SJCRH30 (cell line): ENCODE measurements at regions not wholly inside any gene's neighbourhood (a gene's known extent, or its start where the extent isn't known, plus 50 kb on each side); places are given as distances from the start of the nearest gene placed in this dataset.

Experiments used
- DNase-seq, 2 experiments: peaks; one replicate each; pipeline ENCODE4 v3.0.0-alpha.2; 2015 to 2020
- H3K27ac ChIP-seq: fragments of 250-450 bp; sonication (Bioruptor Pico); 2 replicates; pipeline ENCODE4 v1.5.1; 2020; ENCODE audit warnings: mild to moderate bottlenecking, moderate library complexity
- H3K27me3 ChIP-seq: fragments of 250-450 bp; sonication (Bioruptor Pico); 2 replicates; pipeline ENCODE4 v1.5.1; 2020; ENCODE audit warnings: mild to moderate bottlenecking, moderate library complexity
- H3K36me3 ChIP-seq: fragments of 250-450 bp; sonication (Bioruptor Pico); 2 replicates; pipeline ENCODE4 v1.5.1; 2020; ENCODE audit warnings: mild to moderate bottlenecking, moderate library complexity
- H3K4me1 ChIP-seq: fragments of 250-450 bp; sonication (Bioruptor Pico); 2 replicates; pipeline ENCODE4 v1.5.1; 2020; ENCODE audit warnings: mild to moderate bottlenecking, moderate library complexity
- H3K4me3 ChIP-seq: fragments of 250-450 bp; sonication (Bioruptor Pico); 2 replicates; pipeline ENCODE4 v1.5.1; 2020; ENCODE audit warnings: mild to moderate bottlenecking, moderate library complexity
- H3K9me3 ChIP-seq: fragments of 250-450 bp; sonication (Bioruptor Pico); replicated peaks from 2 replicates; pipeline ENCODE4 v1.5.1; 2020; ENCODE audit warnings: mild to moderate bottlenecking, moderate library complexity

DNA sequence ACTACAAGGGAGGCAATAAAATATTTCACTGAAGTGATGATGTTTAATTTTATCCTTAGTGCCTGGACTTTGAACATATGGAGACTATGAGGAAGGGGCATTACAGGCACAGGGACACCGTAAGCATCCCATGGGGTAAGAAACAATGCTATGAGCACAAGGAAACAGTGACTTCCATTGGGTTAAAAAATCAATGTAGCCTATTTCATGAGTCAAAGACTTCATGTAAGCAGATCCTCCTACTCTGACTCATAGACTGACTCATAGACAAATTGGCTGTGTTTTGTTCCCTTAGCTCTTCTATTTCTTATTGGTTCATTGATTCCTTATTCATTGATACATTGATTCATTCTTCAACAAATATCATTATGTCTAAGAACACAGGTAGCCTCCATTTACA lies 351.0 kb downstream of the PRELID2 start:
- H3K36me3 ChIP-seq, result no peaks in the 10 kb centered on the region
- no peaks in the 10 kb centered on the region for H3K4me1 ChIP-seq
- no peaks in the 10 kb centered on the region for H3K9me3 ChIP-seq
- DNase-seq, result no peak
- no peaks in the 10 kb centered on the region for H3K27me3 ChIP-seq
- H3K4me3 ChIP-seq, result no peak overlapping the region
- no peak overlapping the region for H3K27ac ChIP-seq

DNA sequence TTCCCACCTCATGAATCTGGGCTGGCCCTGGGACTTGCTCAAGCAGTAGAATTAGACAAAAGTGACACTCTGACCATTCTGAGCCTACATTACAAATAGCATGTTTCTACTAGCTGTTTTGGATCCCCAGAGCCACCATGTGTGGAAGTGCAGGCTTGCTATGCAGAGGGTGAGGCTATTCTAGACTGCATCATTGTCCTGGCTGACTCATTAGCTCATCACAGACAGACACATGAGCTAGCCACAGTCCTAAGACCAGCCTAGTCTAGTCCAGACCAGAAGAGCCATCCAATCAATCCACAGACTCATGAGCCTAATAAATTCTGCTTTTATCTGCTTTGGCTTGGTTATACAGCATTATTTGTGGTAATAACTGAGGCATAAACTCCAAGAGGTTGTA lies 351.9 kb downstream of the PRELID2 start:
- H3K4me3 ChIP-seq, result no peak overlapping the region
- no peak overlapping the region for H3K27ac ChIP-seq
- peak in 1 of 2 experiments; percentile 9 for DNase-seq
- H3K27me3 ChIP-seq, result no peaks in the 10 kb centered on the region
- H3K9me3 ChIP-seq, result no peaks in the 10 kb centered on the region
- H3K36me3 ChIP-seq, result no peaks in the 10 kb centered on the region
- no peaks in the 10 kb centered on the region for H3K4me1 ChIP-seq

DNA sequence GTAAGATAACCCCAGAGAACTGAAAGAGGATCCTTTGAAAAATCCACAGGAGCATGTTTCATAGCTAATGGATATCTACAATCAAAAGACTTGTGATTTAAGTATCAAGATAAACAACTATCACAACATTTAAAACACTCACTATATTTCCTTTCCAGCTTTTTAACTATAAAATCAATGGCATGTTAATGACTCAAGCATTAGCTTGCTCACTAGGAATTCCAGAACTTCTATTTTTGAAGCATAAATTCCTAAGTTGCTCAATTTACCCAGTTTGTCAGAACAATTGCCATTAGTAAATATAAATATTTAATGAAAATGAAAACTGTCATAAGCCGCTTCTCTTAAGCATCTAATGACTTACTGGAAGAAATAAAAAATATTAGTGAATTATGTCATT lies 355.3 kb downstream of the PRELID2 start:
- DNase-seq, result no peak
- H3K36me3 ChIP-seq, result no peaks in the 10 kb centered on the region
- H3K27ac ChIP-seq, result no peak overlapping the region
- H3K9me3 ChIP-seq, result no peaks in the 10 kb centered on the region
- H3K4me1 ChIP-seq, result no peaks in the 10 kb centered on the region
- H3K27me3 ChIP-seq, result no peaks in the 10 kb centered on the region
- H3K4me3 ChIP-seq, result no peak overlapping the region

DNA sequence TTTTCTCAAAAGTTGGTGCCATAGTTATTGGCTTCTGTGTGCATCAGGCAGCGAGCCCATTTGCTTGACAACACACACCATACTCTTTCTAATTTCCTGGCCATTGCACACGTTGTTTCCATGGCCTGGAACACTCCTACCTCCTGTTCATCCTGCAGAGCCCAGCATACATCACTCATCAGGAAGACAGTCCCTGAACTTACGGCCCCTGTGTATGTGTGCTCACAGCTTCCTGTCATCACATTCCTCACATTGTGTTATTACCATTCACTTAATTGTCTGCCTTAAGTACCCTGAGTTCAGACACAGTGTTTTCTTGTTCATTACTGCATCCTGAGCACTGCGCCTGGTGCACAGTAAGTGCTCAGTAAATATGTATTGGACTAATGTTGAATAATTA lies 355.9 kb downstream of the PRELID2 start:
- Histone ChIP-seq H3K4me3 (no peak overlapping the region), H3K27me3 (no peaks in the 10 kb centered on the region), H3K27ac (no peak overlapping the region), H3K36me3 (no peaks in the 10 kb centered on the region), H3K4me1 (no peaks in the 10 kb centered on the region), H3K9me3 (no peaks in the 10 kb centered on the region)
- no peak for DNase-seq

DNA sequence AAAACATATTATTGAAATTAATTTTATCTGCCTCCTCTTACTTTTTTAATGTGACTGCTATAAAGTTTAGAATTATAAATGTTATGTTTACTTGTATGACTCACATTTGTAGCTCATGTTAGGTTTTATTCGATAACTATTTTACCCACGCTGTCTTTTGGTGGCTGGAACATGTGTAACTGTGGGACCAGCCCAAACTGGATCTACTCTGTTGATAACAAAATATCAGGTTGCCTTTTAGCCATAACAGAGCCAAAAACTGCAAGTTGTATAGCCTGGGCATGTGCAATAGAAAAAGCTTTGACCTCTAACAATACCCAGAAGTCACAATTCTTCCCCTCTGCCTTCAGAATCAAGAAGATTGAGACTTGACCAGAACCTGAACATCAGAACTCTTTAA lies 356.5 kb downstream of the PRELID2 start:
- H3K4me3 ChIP-seq, result no peak overlapping the region
- H3K27ac ChIP-seq, result no peak overlapping the region
- H3K27me3 ChIP-seq, result no peaks in the 10 kb centered on the region
- no peaks in the 10 kb centered on the region for H3K9me3 ChIP-seq
- H3K4me1 ChIP-seq, result no peaks in the 10 kb centered on the region
- no peaks in the 10 kb centered on the region for H3K36me3 ChIP-seq
- no peak for DNase-seq

DNA sequence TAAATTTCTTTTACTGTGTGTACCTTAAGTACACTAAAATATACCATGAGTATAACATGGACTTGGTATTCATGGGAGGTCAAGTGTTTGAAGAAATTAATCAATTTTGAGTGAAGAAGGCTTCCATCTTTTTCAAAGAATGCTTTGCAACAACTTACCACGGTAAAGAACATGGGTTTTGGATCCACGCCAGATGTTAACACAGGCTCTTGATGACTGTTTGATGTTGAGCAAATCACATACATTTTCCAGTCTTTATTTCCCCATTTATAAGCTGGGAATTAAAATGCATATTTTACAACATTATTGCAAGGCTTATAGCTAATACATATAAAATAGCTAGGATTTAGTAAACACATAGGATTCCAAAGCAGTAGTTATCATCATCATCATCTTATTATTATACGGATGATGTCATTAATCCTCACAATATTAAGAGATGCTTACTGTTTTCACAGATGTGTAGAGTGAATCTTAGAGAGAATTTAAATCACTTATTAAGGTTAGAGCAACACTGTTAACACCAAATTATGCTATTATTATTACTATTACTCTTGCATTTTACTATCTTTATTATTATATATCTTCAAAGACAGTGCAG lies 362.0 kb downstream of the PRELID2 start:
- Histone ChIP-seq H3K36me3 (no peaks in the 10 kb centered on the region), H3K27me3 (no peaks in the 10 kb centered on the region), H3K9me3 (no peaks in the 10 kb centered on the region), H3K4me1 (no peaks in the 10 kb centered on the region), H3K4me3 (no peak overlapping the region), H3K27ac (no peak overlapping the region)
- DNase-seq, result no peak

DNA sequence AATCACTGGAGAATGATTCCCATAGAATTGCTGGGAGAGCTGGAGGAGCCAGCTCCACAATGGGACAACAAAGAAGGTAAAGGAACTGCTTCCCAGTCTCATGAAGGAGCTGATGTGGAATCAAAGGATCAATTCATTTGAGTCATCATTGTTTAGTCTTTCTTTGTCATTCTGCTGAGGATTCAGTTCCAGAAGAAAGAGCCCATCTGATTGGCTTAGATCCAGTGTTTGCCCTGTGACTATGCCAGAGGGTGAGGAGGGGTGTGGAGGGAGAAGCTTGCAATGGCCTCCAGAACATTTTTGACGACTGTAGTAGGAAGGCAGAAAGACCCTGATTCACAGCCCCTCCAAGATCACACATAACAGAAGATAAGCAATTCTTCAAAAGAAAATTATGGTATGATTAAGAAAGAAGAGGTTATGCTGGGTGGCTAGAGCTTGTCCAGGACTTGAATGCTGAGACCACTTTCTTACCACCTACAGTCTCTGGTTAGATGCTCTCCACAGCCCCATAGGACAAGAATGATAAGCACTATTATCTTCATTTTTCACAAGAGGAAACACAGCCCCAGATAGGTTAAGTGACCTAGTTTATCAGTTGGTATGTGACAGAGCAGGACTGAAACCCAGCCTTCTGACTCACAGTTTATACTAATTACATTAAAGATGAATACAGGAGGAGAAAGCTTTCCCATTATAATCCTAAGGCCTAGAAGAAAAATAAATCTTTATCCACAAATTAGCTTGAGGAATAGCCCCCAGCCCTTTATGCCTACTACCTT lies 363.1 kb downstream of the PRELID2 start:
- H3K27ac ChIP-seq, result no peak overlapping the region
- no peaks in the 10 kb centered on the region for H3K36me3 ChIP-seq
- no peaks in the 10 kb centered on the region for H3K9me3 ChIP-seq
- no peaks in the 10 kb centered on the region for H3K4me1 ChIP-seq
- H3K4me3 ChIP-seq, result no peak overlapping the region
- H3K27me3 ChIP-seq, result no peaks in the 10 kb centered on the region
- no peak for DNase-seq

DNA sequence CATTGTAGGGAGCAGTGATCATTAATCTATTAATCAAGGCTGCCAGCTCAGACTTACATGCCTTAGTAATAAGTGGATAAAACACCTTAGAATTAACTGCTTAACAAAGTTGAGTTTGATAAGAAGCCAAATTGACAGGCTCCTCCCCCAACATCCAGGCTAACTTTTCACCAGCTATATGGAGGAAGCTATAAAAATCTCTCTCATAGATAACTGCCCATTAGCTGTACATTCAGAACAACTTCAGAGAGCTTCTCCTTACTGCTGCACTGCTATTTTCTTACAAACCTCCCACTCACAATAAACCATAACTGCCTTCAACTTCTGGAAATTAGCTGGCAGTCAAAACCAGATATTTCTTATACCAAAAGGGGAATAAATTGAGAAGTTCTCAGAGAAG lies 364.1 kb downstream of the PRELID2 start:
- no peak overlapping the region for H3K4me3 ChIP-seq
- H3K4me1 ChIP-seq, result no peaks in the 10 kb centered on the region
- no peaks in the 10 kb centered on the region for H3K27me3 ChIP-seq
- H3K27ac ChIP-seq, result no peak overlapping the region
- no peaks in the 10 kb centered on the region for H3K9me3 ChIP-seq
- no peaks in the 10 kb centered on the region for H3K36me3 ChIP-seq
- no peak for DNase-seq

DNA sequence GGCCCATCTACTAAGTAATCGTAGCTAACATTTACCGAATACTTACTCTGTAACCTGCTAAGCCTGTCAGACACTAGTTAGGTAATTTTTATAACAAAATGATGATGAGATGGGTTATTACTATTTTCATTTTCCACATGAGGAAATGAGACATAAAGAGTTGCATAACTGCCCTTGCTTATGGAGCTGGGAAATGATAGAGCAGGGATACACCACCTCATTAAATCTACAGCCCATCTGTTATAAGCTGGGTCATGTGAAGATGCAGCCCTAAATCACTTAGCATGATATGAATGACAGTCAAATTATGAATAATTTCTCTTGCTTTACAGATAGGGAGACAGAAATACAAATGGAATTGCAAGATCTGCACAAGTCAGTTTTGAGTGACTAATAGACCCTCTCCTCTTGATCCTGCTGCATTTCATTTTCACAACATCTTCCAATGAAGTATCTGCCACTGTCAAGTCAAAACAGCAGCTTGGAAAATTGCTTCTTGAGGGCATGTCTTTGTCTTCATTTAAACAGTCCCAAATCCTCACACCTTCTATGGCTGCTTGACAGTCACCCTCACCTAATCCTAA lies 364.7 kb downstream of the PRELID2 start:
- no peaks in the 10 kb centered on the region for H3K4me1 ChIP-seq
- no peaks in the 10 kb centered on the region for H3K36me3 ChIP-seq
- no peak for DNase-seq
- H3K9me3 ChIP-seq, result no peaks in the 10 kb centered on the region
- H3K27me3 ChIP-seq, result no peaks in the 10 kb centered on the region
- H3K27ac ChIP-seq, result no peak overlapping the region
- no peak overlapping the region for H3K4me3 ChIP-seq

DNA sequence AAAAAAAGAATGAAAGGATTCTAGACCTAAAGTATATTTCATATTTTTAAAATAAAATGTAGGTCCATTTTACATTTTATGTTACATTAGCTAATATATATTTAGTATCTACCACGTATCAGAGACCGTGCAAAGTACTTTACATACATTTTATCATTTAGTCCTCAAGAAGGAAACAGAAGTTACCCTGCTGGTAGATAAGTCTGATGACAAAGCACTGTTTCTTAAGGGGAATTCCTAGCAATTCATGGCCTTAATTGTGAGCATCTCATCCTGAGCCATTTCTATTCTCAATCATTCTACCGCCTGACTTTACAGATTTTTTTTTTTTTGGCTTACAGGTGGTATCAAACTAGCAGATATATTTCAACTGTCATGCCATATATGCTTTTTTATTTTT lies 367.7 kb downstream of the PRELID2 start:
- H3K36me3 ChIP-seq, result no peaks in the 10 kb centered on the region
- H3K27ac ChIP-seq, result no peak overlapping the region
- no peak for DNase-seq
- no peak overlapping the region for H3K4me3 ChIP-seq
- no peaks in the 10 kb centered on the region for H3K27me3 ChIP-seq
- no peaks in the 10 kb centered on the region for H3K4me1 ChIP-seq
- H3K9me3 ChIP-seq, result no peaks in the 10 kb centered on the region

DNA sequence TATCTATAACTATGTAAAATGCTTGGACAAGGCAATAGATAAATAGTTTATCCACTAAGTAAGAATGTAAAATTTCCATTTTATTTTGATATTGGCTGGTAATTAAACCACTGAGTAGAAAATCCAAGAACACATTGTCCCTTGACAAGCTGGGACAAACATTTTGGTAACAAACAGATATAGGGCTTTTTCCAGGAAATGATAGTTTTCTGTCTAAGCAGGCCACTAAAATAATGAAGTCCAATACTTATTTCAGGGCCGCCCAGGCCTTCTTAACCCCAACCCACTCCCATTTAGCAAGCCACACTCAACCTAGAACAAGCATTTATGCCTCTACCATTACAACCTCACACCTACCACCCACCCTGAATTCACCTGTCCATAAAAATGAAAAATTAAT lies 368.6 kb downstream of the PRELID2 start:
- DNase-seq, result no peak
- H3K27ac ChIP-seq, result no peak overlapping the region
- no peak overlapping the region for H3K4me3 ChIP-seq
- no peaks in the 10 kb centered on the region for H3K4me1 ChIP-seq
- no peaks in the 10 kb centered on the region for H3K36me3 ChIP-seq
- no peaks in the 10 kb centered on the region for H3K27me3 ChIP-seq
- no peaks in the 10 kb centered on the region for H3K9me3 ChIP-seq

DNA sequence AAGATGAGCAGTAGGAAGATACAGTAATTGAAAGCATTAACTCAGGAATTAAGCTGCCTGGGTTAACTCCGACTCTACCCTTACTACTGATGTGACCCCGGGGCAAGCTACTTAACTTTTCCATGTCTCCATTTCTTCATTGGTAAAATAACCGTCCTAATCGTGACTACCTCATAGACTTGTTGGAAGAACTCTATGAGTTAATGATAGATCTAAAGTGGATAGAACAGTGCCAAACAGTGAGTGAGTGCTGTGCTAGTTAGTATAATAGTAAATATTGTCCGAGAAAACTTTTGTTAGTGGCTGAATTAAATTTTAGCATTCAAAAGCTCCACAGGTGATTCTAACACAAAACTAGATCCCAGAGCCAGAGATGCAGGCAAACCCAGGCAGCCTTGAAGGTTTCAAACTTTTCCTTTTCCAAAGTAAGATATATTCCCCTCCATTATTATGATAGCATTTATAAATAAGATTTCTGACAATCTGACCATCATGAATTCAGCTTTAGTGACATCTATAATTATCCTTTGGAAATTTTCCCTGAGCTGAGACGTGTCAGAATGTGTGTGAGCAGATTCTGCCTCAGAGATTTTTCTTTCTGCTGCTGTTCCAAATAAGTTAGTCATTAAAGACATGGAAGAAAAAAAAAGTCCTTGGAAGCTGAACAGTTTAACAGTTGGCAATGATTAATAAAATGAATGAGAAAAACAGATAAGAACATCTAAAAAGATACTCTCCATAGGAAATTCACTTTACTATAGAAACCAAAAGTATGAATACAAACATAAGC lies 369.5 kb downstream of the PRELID2 start:
- no peaks in the 10 kb centered on the region for H3K9me3 ChIP-seq
- no peaks in the 10 kb centered on the region for H3K36me3 ChIP-seq
- no peak for DNase-seq
- no peak overlapping the region for H3K27ac ChIP-seq
- H3K27me3 ChIP-seq, result no peaks in the 10 kb centered on the region
- H3K4me3 ChIP-seq, result no peak overlapping the region
- H3K4me1 ChIP-seq, result no peaks in the 10 kb centered on the region

DNA sequence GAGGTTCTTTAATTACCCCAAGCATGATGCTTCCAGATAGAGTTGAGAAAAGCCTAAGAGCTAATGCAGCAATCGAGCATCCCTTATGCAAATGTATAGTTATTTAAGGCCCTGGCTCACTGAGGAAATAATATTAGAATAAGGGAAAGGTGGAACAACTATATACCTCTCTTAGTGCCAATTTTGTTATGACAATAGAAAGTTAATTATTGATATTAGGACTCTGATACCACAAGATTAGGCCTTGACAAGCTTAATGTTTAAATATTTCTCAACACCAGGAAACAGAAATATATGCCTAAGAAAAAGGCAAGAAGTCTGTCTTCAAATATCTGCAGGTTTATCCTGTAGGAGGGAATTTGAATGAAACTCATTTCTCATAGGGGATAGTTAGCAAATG lies 371.0 kb downstream of the PRELID2 start:
- no peaks in the 10 kb centered on the region for H3K27me3 ChIP-seq
- H3K27ac ChIP-seq, result no peak overlapping the region
- H3K36me3 ChIP-seq, result no peaks in the 10 kb centered on the region
- no peaks in the 10 kb centered on the region for H3K4me1 ChIP-seq
- no peaks in the 10 kb centered on the region for H3K9me3 ChIP-seq
- H3K4me3 ChIP-seq, result no peak overlapping the region
- no peak for DNase-seq

DNA sequence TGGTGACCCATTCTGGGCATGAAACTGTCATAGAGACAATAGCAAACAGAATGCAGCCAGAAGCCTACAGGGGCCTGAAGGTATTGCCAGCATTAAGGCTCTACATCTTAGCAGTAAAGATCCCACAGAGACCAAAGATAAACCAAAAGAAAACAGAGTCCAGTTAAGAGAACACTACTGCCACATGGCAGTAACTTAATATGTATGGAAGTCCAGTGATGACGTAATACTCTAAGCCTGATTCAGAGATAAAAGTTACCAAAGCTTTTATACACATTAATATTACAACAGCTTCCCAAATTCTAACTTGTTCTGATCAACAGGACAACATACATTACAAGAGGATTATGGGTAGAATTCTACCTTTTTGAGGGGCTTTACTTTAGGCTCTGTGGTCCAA lies 371.5 kb downstream of the PRELID2 start:
- no peaks in the 10 kb centered on the region for H3K27me3 ChIP-seq
- no peaks in the 10 kb centered on the region for H3K4me1 ChIP-seq
- H3K9me3 ChIP-seq, result no peaks in the 10 kb centered on the region
- no peak overlapping the region for H3K4me3 ChIP-seq
- H3K36me3 ChIP-seq, result no peaks in the 10 kb centered on the region
- H3K27ac ChIP-seq, result no peak overlapping the region
- DNase-seq, result no peak

DNA sequence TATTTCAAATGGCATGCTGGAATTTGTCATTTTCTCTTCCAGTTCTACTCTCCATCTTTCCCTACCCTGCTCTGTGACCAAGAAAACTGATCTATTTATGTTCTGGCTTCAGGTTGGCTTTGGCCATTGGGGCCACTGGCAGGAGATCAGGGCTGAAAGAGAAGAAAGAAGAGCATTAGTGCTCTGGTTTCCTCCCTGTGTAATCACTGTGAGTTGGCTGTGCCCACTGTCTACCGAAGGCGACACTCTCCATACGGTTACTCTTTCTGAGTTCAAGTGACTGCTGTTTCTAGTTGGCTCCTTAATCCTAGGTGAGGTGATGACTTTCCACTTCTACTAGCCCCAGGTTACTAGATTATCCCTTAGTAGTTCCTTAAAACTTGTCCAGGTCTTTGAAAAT lies 372.6 kb downstream of the PRELID2 start:
- Histone ChIP-seq H3K4me3 (no peak overlapping the region), H3K36me3 (no peaks in the 10 kb centered on the region), H3K27ac (no peak overlapping the region), H3K4me1 (no peaks in the 10 kb centered on the region), H3K9me3 (no peaks in the 10 kb centered on the region), H3K27me3 (no peaks in the 10 kb centered on the region)
- DNase-seq, result no peak
